Heart left ventricle (tissue), 16 donors: ENCODE measurements at regions not wholly inside any gene's neighbourhood (a gene's known extent, or its start where the extent isn't known, plus 50 kb on each side); places are given as distances from the start of the nearest gene placed in this dataset.

Experiments
- ATAC-seq, 4 donors: fragments of 200-7000 bp; cut with Tn5 transposase; one replicate each; pipeline ENCODE4 v1.9.1; 2020 to 2022; ENCODE audit warnings: moderate library complexity in 4 of 4, mild to moderate bottlenecking in 3 of 4, moderate number of reproducible peaks in 1 of 4
- DNase-seq, 5 donors: peaks; one replicate each; pipeline ENCODE4 v3.0.0-alpha.2; 2020
- H3K27ac ChIP-seq, 12 donors: fragments of 200-600 bp; sonication (generic) in 4 of 12; one replicate each; pipeline versions ENCODE4 v1.5.0 to v1.8.0; 2016 to 2022; ENCODE audit warnings: mild to moderate bottlenecking in 2 of 12
- H3K27me3 ChIP-seq, 9 donors: fragments of 200-600 bp; sonication (generic) in 2 of 9; one replicate each; pipeline versions ENCODE4 v1.5.1 to v1.8.0; 2016 to 2022; ENCODE audit warnings: mild to moderate bottlenecking in 3 of 9
- H3K36me3 ChIP-seq, 9 donors: fragments of 200-600 bp; sonication (generic) in 2 of 9; one replicate each; pipeline versions ENCODE4 v1.5.0 to v1.8.0; 2018 to 2022; ENCODE audit warnings: mild to moderate bottlenecking in 2 of 9
- H3K4me1 ChIP-seq, 12 donors: fragments of 200-600 bp; sonication (generic) in 4 of 12; one replicate each; pipeline versions ENCODE4 v1.5.0 to v1.8.0; 2016 to 2022; ENCODE audit warnings: mild to moderate bottlenecking in 3 of 12
- H3K4me3 ChIP-seq, 12 donors: fragments of 200-600 bp; sonication (generic) in 4 of 12; one replicate each; pipeline versions ENCODE4 v1.5.0 to v1.8.0; 2017 to 2022; ENCODE audit warnings: mild to moderate bottlenecking in 9 of 12, moderate library complexity in 4 of 12
- H3K9me3 ChIP-seq, 12 donors: fragments of 200-600 bp; sonication (generic) in 4 of 12; one replicate each; pipeline versions ENCODE4 v1.5.0 to v1.8.0; 2016 to 2022; ENCODE audit warnings: mild to moderate bottlenecking in 1 of 12
- CTCF ChIP-seq, 12 donors: fragments of 200-600 bp; sonication (generic) in 4 of 12; IDR thresholded peaks; one replicate each; pipeline versions ENCODE4 v1.5.0 to v1.8.0; 2018 to 2022; ENCODE audit warnings: antibody characterized with exemption in 12 of 12, mild to moderate bottlenecking in 5 of 12
- POLR2A ChIP-seq, 2 donors: fragments of 450-650 bp; IDR thresholded peaks; one replicate each; pipeline ENCODE4 v1.6.1; 2017; ENCODE audit warnings: antibody characterized with exemption in 2 of 2, mild to moderate bottlenecking in 2 of 2, moderate library complexity in 2 of 2
- WGBS, 4 donors: extraction: QIAGEN DNeasy Blood & Tissue Kit in 2 of 4; methylation state at CpG; one replicate each; pipeline versions ENCODE4 v1.1.5 to v1.1.7; 2013 to 2018; 5-methylcytosine and 5-hydroxymethylcytosine counted together
- intact Hi-C, 10 donors: fragments of 100-400 bp; cut with DNase I; formaldehyde crosslinking; loops; one replicate each; pipeline versions ENCODE4 v1.11.1 to v1.14.2; 2022
- donor health status: ischemic (EF 13 %, LVEDD 7.1; RV severe dilation, severe dysfunction).
- donor health status: healthy with polysubstance abuse.
- donor health status: DM: no; HTN: yes; CAD: no.
- donor health status: DM: no; HTN: no; CAD: no.
- donor health status: ischemic (EF 25% LVEDD 6.9; RV normal size, moderate dysfunction).
- donor health status: ischemic (EF 25% LVEDD 5.7; RV mildly dilated, moderate dysfunction).
- donor health status: healthy.
- donor health status: DM: yes; HTN: yes; CAD: no.
- donor health status: ischemic (EF 35%, LVEDD 5.7; RV mildly dilated, moderate dysfunction).
- donor health status: nonischemic (EF 11% LVEDD 7.7; RV severe dilation, severe dysfunction).
- donor health status: DM: yes; HTN: yes; CAD: no.
- donor health status: PGD.
- donor health status: ischemic (EF 29% LVEDD 5.4; RV normal size, mild dysfunction).
- donor health status: nonischemic (EF 23%, LVEDD 6.1; RV moderate dilation, normal function).

- Histone ChIP-seq H3K27me3 (peaks cover 0 to 4% (median 0%) of the 10 kb centered on the region in 9 donors), H3K36me3 (no peaks in the 10 kb centered on the region), H3K4me3 (no peak overlapping the region), H3K9me3 (no peaks in the 10 kb centered on the region), H3K4me1 (peaks cover 0 to 22% (median 9%) of the 10 kb centered on the region in 12 donors), H3K27ac (no peak overlapping the region)
- intact Hi-C loops, result loop anchor here in 1 of 10 donors (10.0 kb wide), 1 partner anchor 171 kb away; the partner anchor contains the start of gene GADD45G
- TF ChIP-seq POLR2A (IDR thresholded peaks at IDR 0.05) (no peak), CTCF (IDR thresholded peaks at IDR 0.05) (no peak)
- ATAC-seq (no peak), DNase-seq (no peak)
- 67 to 88% (median 77%) methylated on average over 2 to 6 of the region's 6 CpGs for WGBS, 4 donors
These were observed 170.8 kb downstream of the GADD45G start for GRCh38 chr9:89775641-89776040.

GRCh38 chr9:89776795-89777525, 172.1 kb downstream of the GADD45G start:
- intact Hi-C loops, result loop anchor here in 1 of 10 donors (10.0 kb wide), 1 partner anchor 172 kb away; the partner anchor contains the start of gene GADD45G
- Histone ChIP-seq H3K9me3 (no peaks in the 10 kb centered on the region), H3K4me1 (peaks cover 0 to 19% (median 8%) of the 10 kb centered on the region in 12 donors), H3K27ac (no peak overlapping the region), H3K27me3 (peaks cover 0 to 4% (median 0%) of the 10 kb centered on the region in 9 donors), H3K4me3 (no peak overlapping the region), H3K36me3 (no peaks in the 10 kb centered on the region)
- ATAC-seq, result no peak
- DNase-seq, result no peak
- TF ChIP-seq CTCF (IDR thresholded peaks at IDR 0.05) (no peak), POLR2A (IDR thresholded peaks at IDR 0.05) (no peak)
- 84 to 97% (median 87%) methylated on average over 11 of the region's 11 CpGs for WGBS, 4 donors

GRCh38 chr9:89777544-89777943, 172.7 kb downstream of the GADD45G start:
- H3K27ac ChIP-seq, result no peak overlapping the region
- TF ChIP-seq CTCF (IDR thresholded peaks at IDR 0.05), result no peak
- no peak for TF ChIP-seq POLR2A (IDR thresholded peaks at IDR 0.05)
- peaks cover 0 to 5% (median 0%) of the 10 kb centered on the region in 9 donors for H3K27me3 ChIP-seq
- no peak overlapping the region for H3K4me3 ChIP-seq
- no peaks in the 10 kb centered on the region for H3K36me3 ChIP-seq
- DNase-seq (no peak), ATAC-seq (no peak)
- no peaks in the 10 kb centered on the region for H3K9me3 ChIP-seq
- intact Hi-C loops, result loop anchor here in 1 of 10 donors (10.0 kb wide), 1 partner anchor 173 kb away; the partner anchor contains the start of gene GADD45G
- peaks cover 0 to 19% (median 8%) of the 10 kb centered on the region in 12 donors for H3K4me1 ChIP-seq
- 67 to 89% (median 86%) methylated on average over 3 to 6 of the region's 6 CpGs for WGBS, 4 donors
